GM21367 (cell line): ENCODE measurements at regions not wholly inside any gene's neighbourhood (a gene's known extent, or its start where the extent isn't known, plus 50 kb on each side); places are given as distances from the start of the nearest gene placed in this dataset.
"Not testable (repeated sequence)": the region's sequence is repeated elsewhere in the genome, so short reads cannot be mapped to it uniquely, and the experiment has no call there.

Source experiments
- ATAC-seq: cut with Tn5 transposase; IDR thresholded peaks from one replicate; pipeline ENCODE4 v1.9.1; 2021; ENCODE audit not compliant: unreplicated experiment

DNA sequence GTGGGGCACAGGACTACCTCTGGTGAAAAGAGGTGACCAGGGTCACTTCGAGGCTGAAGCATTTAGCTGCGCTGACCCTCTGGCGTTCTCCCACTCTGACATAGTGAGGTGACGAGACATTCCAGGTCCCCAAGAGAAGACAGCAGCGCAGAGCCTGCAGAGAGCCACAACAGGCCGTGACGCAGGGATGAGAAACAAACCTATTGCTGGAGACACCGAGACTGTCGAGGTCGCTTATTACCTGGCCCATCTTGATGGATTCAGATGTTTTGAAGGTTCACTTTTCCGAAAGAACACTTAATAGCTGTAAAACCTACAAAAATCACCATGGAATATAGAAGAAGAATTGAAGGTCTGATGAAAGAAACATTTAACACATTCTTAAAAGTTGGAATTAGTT lies 466.3 kb downstream of the NR2F2 start:
- ATAC-seq = no peak

DNA sequence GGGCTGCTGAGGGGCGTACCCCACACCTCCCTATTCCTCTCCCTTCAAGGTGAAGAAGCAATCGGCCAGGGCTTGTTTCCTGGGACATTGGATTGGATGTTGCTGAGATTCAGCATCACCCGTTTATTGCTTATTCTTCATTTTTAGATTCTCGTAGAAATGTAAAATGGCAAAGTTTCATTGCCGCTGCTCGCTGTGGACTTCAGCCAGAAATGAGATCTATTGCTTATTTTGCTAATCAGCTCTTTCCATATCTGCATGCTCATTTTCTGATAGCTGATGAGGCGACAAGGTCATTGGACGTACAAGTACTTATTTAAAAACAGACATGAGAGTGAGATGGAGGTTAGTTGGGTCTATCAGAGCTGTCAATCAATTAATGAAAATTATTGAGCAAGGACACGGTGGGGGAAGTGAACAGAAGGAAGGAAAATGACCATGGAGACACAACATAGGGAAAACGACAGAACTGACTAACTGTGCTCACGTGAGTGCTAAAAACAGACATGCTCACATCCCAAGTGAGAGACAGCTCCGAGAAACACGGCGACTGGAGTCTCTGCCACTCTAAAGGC lies 471.2 kb downstream of the NR2F2 start:
- ATAC-seq = no peak

DNA sequence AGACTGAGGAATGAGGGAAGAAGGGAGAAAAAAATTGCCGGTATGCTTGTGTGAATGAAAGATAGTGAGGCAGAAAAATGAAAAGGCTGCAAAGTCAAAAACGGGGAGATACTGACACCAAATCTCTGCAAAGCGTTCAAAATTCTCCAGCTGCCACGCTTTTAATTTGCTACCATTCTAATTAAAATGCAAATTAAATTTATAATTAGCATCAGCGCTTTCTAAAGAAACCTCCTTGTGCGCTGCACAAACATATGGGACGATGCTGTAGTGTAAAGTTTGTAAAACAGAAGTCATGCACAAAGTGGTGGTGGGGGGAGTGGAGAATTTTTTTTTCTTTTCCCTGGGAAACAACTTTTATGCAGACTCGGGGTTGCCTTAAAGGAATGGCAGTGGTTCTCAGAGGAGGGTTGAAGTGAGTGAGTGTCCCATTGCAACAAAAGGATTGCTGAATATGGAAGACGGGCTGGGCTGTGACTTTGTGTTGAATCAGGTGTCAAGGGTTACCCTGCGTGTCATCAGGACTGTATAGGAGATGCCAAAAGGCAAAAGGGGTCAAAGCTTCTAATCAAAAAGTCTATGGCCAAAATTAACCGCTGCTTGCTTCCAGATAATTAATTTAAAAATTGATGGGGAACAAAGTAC lies 472.2 kb downstream of the NR2F2 start:
- ATAC-seq = no peak

DNA sequence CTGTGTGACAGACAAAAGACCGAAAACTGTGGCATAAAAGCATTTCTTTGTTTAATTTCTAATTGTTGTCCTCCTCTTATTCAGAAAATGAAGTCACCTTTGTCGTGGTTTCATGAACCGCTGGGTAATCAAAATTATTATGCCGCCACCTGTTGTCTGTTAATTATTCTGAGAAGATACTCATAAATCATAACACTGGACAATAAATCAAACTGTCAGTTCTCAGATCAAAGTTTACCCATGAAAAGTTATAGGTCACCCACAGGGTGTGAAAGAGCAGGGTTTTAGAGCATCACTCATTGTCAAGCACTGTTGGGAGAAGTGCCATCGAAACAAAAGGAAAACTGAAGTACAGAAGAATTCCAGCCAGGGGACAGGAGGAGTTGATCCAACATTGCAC lies 474.3 kb downstream of the NR2F2 start:
- ATAC-seq = no peak

DNA sequence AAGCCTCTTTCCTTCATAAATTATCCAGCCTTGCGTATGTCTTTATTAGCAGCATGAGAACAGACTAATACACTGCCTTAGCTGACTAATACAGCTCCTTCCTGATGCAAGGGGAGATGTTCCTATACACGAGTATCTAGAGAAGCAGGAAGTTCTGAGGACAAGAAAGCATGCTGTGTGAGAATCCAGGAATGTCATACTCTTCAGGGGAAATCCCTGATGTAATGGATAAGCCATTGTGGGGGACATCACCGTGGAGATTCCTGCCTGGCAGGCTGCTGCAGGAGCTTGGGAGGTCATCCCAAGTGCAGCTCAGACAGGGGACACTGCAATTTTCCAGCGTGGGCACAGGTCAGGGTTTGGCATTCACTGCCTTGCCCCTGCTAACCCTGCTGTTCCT lies 476.9 kb downstream of the NR2F2 start:
- no peak for ATAC-seq

DNA sequence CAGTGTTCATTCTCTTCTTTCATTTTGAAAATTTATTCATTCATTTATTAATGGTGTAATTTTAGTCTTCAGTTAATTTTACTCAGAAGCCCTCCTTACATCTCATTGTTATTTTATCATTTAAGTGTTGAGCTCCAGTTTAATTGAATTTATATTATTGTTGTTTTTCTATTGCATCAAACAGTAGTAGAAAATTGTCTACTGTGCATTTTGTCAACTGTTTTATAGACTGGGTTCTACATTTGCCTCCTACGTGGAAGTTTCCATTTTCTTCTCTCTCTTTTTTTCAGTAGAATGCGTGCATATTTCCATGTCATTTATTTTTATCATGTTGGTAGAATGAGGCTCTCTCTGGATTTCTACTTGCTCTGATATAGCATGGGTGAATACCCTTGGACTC lies 487.4 kb downstream of the NR2F2 start:
- no peak for ATAC-seq

DNA sequence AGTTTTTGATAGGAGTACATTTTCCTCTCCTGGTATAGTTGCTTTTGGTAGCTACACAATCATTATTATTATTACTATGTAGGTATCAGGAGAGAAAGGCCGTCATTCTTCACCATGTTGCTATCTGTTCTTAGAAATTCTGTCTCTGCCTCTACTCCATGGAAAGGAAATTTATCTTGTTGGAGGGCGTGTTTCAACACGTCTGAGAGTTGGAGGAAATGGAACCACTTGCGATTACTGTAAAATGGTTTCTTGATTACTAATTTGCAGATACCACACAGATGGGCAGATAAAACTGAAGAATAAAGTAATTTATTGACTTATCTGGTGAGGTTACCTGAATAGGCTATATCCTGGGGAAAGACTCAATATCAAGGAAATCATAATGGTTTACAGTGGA lies 488.4 kb downstream of the NR2F2 start:
- no peak for ATAC-seq

DNA sequence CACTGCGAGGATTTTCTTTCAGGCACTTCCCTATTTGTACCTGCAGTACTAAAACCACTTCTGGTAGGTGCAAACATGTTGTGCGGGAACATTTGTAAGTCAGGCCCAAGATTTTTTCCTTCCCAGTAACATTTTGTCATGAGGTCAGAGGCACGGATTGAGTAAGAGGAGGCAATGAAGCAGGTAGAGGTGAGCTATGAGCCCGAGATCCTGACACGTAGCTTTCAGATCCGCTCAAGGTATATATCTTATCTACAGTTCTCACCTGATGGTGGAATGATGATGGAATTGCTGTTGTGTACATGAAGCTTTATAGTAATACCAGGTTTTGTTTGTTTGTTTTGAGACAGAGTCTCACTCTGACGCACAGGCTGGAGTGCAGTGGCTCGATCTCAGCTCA lies 497.5 kb downstream of the NR2F2 start:
- no peak for ATAC-seq

DNA sequence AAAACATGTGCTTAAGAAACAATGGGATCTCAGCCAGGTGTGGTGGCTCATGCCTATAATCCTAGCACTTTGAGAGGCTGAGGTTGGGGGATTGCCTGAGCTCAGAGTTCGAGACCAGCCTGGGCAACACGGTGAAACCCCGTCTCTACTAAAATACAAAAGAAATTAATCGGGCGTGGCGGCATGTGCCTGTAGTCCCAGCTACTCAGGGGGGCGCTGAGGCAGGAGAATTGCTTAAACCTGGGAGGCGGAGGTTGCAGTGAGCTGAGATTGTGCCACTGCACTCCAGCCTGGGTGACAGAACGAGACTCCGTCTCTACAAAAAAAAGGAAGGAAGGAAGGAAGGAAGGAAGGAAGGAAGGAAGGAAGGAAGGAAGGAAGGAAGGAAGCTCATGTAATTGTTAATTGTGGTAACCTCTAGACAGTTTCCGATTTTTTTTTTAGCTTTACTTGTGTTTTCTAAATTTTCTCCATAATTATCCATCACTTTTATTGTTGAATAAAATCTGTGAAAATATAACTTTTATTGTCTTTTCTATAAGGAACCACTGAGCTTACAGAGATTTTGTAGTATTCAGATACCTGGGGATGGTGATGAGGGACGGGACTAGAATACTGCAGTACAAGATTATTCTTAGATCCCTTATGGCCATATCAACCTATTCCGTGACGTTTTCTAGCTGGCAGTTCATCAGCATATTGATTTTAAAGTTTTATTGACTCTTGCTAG lies 506.9 kb downstream of the NR2F2 start:
- no peak for ATAC-seq

DNA sequence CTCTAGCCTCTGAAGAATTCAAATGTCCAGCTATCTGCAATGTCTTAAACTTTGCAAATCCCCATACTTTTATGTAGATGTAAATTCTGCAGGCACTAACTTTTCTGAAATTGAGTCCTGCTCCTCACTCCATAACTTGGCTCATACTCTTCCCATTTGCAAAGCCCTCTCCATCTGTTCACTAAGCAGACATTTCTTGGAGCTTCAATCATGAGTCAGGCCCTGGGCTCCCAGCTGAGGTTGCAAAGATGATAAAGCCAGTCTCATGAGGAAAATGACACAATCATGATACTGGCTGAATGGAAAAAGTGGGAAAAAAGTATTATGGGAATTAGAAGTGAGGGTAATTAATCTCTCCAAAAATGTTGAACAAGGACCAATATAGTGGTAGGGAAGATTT lies 507.6 kb downstream of the NR2F2 start:
- no peak for ATAC-seq

DNA sequence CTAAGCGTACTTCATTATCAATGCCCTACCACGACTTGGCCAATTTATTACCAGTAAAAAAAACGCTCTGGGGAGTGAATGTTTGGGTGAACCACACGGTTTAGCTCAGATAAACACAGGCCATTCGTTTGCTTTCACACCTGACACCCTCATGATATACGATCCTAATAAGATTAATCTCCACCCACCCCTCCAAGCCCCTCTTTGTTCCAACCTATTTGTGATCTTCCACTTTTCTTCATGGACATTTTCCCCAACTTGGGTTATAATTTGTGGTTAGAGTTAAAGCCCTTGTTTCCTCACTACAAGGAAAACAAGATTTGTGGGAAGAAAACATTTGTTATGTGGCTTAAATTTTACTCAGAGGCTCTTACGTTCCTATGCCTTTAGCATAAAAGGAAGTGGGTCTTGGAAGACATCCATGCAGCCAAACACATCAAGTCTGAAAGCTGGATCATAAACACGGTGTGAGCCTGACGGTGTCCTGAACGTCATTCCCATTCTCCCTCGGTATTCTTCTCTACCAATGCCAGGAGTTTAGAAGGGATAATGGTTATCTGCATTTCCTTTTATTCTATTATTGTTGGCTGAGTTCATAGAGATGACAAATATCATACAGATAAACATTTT lies 518.9 kb downstream of the NR2F2 start:
- no peak for ATAC-seq

DNA sequence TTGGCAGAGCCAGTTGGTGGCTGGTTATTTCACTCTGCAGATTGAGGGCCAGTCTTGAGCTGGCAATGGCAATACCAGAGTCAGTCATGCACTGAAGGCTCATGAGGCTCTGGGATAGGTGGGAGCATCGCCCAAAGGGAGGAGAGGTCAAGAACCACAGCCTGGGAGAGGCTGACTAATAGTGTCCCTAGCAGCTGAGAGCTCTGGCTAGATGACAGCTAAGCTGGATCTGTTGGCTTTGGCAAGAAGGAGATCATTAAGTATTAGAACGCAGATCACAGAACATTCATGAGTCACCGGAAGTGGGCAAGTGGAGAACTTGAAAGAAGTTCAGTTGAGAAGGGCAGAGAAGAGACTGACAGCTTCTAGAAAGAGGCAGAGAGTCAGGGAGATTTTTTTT lies 521.1 kb downstream of the NR2F2 start:
- no peak for ATAC-seq

DNA sequence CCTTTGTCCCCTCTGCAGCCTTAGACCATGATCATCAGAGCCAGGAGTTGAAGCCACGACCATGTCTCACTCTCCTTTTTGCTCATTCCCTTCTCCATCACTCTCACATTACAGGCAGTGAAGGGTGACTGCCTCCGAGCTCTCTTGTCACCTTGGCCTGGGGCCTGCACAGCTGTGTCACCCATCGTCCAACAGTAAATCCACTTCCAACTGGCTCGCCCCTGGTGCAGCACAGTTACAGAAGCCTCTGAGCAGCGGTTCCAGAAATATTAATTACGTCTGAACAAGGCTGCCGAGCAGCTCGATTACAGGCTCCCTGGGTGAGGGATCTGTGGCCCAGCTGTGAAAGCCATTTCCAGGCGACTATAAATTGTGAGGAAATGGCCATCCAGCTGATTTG lies 528.2 kb downstream of the NR2F2 start:
- no peak for ATAC-seq

DNA sequence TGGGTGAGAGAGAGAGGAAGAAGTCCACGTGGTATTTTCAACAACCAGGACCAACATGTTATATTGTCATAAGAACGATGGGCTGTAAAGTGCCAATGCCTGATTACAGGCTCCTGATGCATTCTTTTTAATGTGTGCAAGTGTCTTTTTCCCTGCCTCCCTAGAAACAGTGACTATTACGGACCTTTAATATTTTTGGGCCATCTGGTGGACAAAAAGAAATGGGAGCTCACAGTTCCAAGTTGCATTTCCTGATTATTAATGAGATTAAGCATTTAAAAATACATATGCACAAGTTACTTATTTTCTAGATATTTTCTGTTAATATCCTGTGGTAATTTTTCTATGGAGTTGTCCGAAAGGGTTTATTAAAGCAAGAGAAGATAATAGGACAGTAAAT lies 530.2 kb downstream of the NR2F2 start:
- no peak for ATAC-seq

DNA sequence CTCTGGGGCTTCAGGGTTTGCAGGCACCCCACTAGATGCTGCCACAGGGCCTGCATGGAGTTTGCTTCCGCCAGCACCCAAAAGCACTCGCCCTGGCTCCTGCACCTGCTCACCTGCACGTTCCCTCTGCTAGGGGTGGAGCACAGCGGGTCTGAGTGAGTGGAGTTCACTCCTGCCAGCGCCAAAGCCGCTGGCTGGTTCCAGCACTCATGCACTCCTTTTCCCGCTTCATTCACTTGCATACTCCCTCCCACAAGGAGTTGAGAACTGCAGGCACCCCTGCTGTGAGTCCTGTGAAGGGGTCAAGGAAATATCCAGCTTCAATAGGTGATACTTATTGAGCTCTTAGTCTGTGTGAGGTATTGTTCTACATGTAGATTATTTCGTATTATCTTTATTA lies 537.5 kb downstream of the NR2F2 start:
- no peak for ATAC-seq

DNA sequence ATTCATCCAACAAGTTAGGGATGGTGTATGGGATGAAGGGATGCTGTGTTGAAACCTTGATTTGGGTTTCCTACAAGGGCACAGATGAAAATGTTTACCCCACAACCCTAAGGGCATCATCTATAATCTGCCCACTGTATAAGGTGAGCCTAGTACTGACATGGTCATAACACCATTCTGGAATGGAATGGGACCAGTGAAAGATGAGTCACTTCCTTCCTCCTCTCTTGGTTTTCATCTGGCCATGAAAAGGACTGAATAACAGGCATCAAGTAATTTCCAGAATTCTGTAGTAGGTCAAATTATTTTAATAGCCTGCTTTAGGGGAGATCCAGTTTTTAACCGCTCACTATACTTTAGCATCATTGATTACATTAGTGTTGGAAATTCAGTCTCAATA lies 538.6 kb downstream of the NR2F2 start:
- no peak for ATAC-seq

DNA sequence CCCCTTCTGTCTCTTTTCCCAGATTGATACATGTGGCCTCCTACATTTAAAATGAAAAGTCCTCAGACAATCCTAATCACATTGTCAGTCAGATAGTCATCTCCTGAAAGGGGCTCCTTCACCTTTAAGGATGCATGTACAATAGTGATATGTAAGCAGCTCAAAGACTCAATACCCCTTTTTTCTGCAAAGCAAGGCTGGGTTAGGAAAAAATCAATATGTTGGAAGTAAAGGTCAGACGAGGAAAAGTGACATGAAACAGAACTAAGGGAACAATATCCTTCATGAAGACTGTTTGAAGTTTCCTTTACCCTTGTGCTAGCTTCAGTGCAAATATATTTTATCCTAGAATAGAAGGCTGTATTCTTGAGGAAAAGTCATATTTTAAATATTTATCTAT lies 539.3 kb downstream of the NR2F2 start:
- ATAC-seq = no peak

DNA sequence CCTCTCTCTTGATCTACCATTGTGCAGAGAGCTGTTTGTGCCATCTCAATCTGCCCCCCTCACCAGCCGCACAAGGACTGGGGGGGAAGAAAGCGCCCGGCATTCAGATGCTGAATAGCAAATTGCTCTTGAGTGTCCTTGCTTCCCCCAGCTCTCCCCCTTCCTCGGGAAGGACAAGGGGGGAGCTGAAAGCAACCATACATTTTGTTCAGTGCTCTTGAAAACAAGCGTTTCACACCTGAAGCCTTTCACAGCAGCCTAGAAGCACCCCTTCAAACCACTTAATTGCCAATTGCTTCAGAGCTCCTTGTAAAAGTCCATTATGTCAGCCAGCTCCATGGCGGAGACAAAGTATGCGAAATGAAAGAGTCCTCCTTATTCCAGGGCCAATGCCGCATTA lies 540.1 kb downstream of the NR2F2 start:
- ATAC-seq = no peak

DNA sequence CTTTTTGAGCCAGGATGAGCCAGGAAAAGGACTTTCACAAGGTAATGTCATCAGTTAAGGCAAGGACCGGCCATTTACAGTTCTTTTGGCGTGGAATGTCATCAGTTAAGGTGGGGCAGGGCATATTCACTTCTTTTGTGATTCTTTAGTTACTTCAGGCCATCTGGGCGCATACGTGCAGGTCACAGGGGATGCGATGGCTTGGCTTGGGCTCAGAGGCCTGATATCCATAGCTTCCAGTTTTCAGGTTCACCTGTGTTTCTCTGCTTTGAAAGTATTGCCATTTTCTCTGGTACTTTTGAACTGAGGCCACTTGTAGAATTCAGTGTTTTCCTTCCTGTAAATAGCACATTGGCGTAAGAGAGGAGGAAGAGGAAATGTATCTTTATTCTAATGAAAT lies 546.9 kb downstream of the NR2F2 start:
- ATAC-seq = not testable (repeated sequence)

DNA sequence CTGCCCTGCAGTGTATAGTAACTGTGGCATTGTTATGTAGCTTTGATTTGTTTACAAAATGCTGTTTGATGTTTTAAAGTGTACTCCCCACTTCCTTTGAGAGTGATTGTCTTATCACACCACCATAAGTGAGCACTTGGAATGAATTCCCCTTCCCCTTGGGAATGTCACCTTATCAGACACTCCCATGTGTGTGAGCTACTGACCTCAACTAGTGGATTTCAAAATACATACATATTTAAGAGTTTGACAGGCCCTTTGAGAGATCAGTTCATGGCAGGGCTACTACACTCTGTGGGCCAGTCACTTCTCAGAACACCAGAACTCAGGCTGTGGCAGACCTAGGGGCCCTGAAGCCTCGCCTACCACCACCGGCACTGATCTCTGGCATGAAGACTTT lies 547.6 kb downstream of the NR2F2 start:
- ATAC-seq = no peak

DNA sequence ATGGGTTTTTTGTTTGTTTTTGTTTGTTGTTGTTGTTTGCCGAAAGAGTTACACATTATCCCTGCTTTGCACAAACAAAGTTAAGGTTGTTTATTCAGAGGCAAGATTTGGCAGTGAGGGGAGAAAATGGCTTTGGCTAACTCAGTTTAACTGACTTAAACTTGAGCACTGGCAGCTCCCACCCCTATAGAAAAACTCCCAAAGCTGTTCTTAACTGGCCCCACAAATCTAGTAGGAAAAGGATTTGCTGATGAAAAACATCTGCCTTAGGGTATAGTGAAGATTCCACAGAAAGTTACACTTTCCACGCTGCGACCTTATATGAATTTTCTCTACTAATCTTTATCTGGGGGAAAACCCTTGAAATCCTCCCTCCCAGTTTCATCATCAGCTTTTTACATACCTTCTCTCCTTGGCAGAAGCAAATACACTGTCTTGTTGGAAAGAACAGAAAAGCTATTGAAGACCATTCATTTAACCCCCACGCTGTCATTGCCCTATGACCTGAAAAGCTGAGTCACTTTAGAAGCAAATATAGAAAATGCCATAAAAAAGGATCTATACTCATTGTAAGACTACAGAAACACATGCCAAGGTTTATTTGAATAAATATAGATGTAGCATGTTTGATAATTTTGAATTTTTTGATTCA lies 551.7 kb downstream of the NR2F2 start:
- no peak for ATAC-seq

DNA sequence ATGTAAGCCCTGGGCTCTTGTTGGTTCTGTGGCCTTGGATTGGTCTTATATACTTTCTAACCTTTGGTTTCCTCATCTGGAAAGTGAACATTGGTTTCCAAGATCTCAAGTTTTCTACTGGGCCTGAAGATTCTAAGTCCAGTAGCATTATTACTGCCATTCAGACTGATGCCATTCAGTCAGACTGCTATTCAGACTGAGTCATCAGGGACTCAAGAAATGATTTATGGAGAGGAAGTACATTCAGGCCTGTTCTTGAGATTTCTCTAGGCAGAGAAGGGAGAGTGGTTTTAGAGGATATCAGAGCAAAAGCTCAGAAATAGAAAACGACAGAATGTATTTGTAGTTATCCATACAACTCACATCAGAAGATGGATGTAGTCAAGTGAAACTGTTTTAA lies 557.2 kb downstream of the NR2F2 start:
- ATAC-seq = no peak
